ENCODE measurements at regions not wholly inside any gene's neighbourhood (a gene's known extent, or its start where the extent isn't known, plus 50 kb on each side); places are given as distances from the start of the nearest gene placed in this dataset.
A peak's percentile ranks its signal among the peaks of the same experiment; 100 is the strongest.

DNA sequence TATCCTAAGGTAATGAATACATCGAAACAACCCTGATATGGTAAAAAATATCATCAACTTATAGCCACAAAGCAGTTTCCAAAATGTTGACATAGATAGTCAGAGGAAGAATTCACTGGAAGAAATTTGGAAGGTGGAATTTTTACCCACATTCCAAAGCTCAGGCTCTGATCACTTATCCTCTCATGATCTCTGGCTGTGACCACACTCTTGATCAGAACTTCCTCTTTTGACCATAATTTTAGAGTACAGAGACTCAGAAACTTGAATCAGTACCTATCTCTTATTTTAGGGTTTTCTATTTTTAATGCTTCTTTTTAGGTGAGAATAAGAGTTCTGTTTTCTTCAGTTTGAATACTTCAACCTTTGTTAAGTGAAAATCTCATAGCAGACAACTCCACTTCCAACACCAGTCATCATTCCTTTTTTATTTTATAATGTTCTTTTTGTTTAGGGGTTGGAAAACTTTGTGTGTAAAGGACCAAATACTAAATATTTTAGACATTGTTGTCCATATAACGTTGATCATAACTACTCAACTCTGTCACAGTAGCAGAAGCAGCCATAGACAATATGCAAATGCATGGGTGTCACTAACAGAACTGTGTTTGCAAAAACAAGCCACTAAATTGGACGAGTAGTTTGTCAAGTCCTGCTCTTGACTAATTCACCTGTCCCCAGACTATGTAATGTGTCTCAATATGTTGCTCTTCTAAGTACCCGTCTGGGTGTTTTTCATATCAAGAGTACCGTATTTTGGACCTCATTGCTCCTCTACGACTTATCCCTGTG, 891.6 kb upstream of the CRIM1 start (continued):
- TF ChIP-seq, protein P1, sequence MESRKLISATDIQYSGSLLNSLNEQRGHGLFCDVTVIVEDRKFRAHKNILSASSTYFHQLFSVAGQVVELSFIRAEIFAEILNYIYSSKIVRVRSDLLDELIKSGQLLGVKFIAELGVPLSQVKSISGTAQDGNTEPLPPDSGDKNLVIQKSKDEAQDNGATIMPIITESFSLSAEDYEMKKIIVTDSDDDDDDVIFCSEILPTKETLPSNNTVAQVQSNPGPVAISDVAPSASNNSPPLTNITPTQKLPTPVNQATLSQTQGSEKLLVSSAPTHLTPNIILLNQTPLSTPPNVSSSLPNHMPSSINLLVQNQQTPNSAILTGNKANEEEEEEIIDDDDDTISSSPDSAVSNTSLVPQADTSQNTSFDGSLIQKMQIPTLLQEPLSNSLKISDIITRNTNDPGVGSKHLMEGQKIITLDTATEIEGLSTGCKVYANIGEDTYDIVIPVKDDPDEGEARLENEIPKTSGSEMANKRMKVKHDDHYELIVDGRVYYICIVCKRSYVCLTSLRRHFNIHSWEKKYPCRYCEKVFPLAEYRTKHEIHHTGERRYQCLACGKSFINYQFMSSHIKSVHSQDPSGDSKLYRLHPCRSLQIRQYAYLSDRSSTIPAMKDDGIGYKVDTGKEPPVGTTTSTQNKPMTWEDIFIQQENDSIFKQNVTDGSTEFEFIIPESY (IDR thresholded peaks at IDR 0.05; ENCODE audit: borderline replicate concordance, low read depth) = no peak
- TF ChIP-seq, protein P2, sequence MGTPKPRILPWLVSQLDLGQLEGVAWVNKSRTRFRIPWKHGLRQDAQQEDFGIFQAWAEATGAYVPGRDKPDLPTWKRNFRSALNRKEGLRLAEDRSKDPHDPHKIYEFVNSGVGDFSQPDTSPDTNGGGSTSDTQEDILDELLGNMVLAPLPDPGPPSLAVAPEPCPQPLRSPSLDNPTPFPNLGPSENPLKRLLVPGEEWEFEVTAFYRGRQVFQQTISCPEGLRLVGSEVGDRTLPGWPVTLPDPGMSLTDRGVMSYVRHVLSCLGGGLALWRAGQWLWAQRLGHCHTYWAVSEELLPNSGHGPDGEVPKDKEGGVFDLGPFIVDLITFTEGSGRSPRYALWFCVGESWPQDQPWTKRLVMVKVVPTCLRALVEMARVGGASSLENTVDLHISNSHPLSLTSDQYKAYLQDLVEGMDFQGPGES (IDR thresholded peaks at IDR 0.05; ENCODE audit: low read depth, low read length) = no peak
- TF ChIP-seq, protein P3, sequence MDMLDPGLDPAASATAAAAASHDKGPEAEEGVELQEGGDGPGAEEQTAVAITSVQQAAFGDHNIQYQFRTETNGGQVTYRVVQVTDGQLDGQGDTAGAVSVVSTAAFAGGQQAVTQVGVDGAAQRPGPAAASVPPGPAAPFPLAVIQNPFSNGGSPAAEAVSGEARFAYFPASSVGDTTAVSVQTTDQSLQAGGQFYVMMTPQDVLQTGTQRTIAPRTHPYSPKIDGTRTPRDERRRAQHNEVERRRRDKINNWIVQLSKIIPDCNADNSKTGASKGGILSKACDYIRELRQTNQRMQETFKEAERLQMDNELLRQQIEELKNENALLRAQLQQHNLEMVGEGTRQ (IDR thresholded peaks at IDR 0.05; ENCODE audit: borderline replicate concordance, low read depth, low read length) = no peak
- TF ChIP-seq, protein P4, sequence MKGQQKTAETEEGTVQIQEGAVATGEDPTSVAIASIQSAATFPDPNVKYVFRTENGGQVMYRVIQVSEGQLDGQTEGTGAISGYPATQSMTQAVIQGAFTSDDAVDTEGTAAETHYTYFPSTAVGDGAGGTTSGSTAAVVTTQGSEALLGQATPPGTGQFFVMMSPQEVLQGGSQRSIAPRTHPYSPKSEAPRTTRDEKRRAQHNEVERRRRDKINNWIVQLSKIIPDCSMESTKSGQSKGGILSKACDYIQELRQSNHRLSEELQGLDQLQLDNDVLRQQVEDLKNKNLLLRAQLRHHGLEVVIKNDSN (IDR thresholded peaks at IDR 0.05; ENCODE audit: borderline replicate concordance, low read depth) = no peak
- TF ChIP-seq MEF2A (IDR thresholded peaks at IDR 0.05; ENCODE audit: borderline replicate concordance, low read depth) = no peak
- no peak for TF ChIP-seq RFX5 (IDR thresholded peaks at IDR 0.05; ENCODE audit: low read length)
- TF ChIP-seq JUND (IDR thresholded peaks at IDR 0.05) = no peak

GRCh38 chr2:35462226-35462998, 893.2 kb upstream of the CRIM1 start:
- H3F3A ChIP-seq (replicated peaks; ENCODE audit: insufficient read depth) = no peaks in the 10 kb centered on the region
- peak overlapping the region; percentile 5; the same call in 1 of the 2 replicates for H2AFZ ChIP-seq (ENCODE audit: low read depth)
- H3K27me3 ChIP-seq (ENCODE audit: insufficient read depth) = no peaks in the 10 kb centered on the region
- no peaks in the 10 kb centered on the region for H3K36me3 ChIP-seq (replicated peaks in 1 of 2; ENCODE audit: control insufficient read depth in 1 of 2, insufficient read depth in 2 of 2, low read length in 1 of 2)
- no peak for DNase-seq
- no peak for TF ChIP-seq SMC3 (IDR thresholded peaks at IDR 0.05; ENCODE audit: low read depth, low read length)
- TF ChIP-seq FOSL2 (IDR thresholded peaks at IDR 0.05; ENCODE audit: borderline replicate concordance, low read depth) = no peak
- TF ChIP-seq EP300 (IDR thresholded peaks at IDR 0.05; ENCODE audit: borderline replicate concordance in 1 of 2, low read depth in 1 of 2, low read length in 1 of 2) = no peak
- TF ChIP-seq, protein P2 (IDR thresholded peaks at IDR 0.05; ENCODE audit: low read depth, low read length) = no peak
- TF ChIP-seq POLR2AphosphoS5 (IDR thresholded peaks at IDR 0.05; ENCODE audit: low read depth, low read length) = no peak
- TF ChIP-seq TAF1 (IDR thresholded peaks at IDR 0.05; ENCODE audit: borderline replicate concordance, low read depth, low read length) = no peak
- TF ChIP-seq RFX5 (IDR thresholded peaks at IDR 0.05; ENCODE audit: low read length) = no peak
- no peak for TF ChIP-seq NFIC (IDR thresholded peaks at IDR 0.05; ENCODE audit: borderline replicate concordance)
- no peak for TF ChIP-seq TEAD4 (IDR thresholded peaks at IDR 0.05; ENCODE audit: borderline replicate concordance, insufficient read depth)
- TF ChIP-seq JUND (IDR thresholded peaks at IDR 0.05) = no peak
- CTCF ChIA-PET = no interaction called here
- no peak overlapping the region for H3K27ac ChIP-seq (ENCODE audit: low read depth in 2 of 2, low read length in 1 of 2)
- WGBS (ENCODE audit: low lambda C conversion rate) = 2% methylated on average over 5 of the region's 5 CpGs
- H4K20me1 ChIP-seq (ENCODE audit: insufficient read depth) = no peaks in the 10 kb centered on the region
- H3K9ac ChIP-seq = no peak overlapping the region
- H3K9me3 ChIP-seq = no peaks in the 10 kb centered on the region
- H3K4me2 ChIP-seq = no peak overlapping the region
- H3K9me2 ChIP-seq = no peaks in the 10 kb centered on the region
- H3K79me2 ChIP-seq (ENCODE audit: insufficient read depth) = no peaks in the 10 kb centered on the region
- POLR2A ChIA-PET = no interaction called here
- H3K4me3 ChIP-seq (ENCODE audit: low read depth in 2 of 2, low read length in 1 of 2) = no peak overlapping the region
- no peaks in the 10 kb centered on the region for H3K4me1 ChIP-seq (ENCODE audit: control insufficient read depth in 1 of 2, insufficient read depth in 2 of 2, low read depth in 1 of 2, low read length in 1 of 2)

Measured in SK-N-SH (cell line).